ENCODE measurements at regions not wholly inside any gene's neighbourhood (a gene's known extent, or its start where the extent isn't known, plus 50 kb on each side); places are given as distances from the start of the nearest gene placed in this dataset.
A peak's percentile ranks its signal among the peaks of the same experiment; 100 is the strongest.

- no peak overlapping the region for H3K27ac ChIP-seq (ENCODE audit: extremely low read depth, low read depth, low read length)
- H4K20me1 ChIP-seq (replicated peaks; ENCODE audit: control insufficient read depth, insufficient read depth, low read length): no peaks in the 10 kb centered on the region
- H3K4me1 ChIP-seq (replicated peaks in 1 of 2; ENCODE audit: control insufficient read depth in 2 of 2, insufficient read depth in 2 of 2, low read length in 2 of 2): no peaks in the 10 kb centered on the region
- no peak overlapping the region for H3K9ac ChIP-seq (ENCODE audit: insufficient read depth in 1 of 2, low read depth in 2 of 2, low read length in 2 of 2)
- WGBS (ENCODE audit: insufficient coverage, low coverage, missing lambda C conversion rate): 0% methylated on average over 3 of the region's 3 CpGs
- no peaks in the 10 kb centered on the region; a peak in 1 of 5 replicates for H3K27me3 ChIP-seq (ENCODE audit: control insufficient read depth in 2 of 2, insufficient read depth in 2 of 2, low read length in 2 of 2)
- DNase-seq (ENCODE audit: extremely low read depth in 1 of 4, low spot score in 3 of 4) (no peak), ATAC-seq (no peak), FAIRE-seq (no peak)
- H3K4me2 ChIP-seq (ENCODE audit: insufficient read depth, low read length): no peak overlapping the region
- no peak overlapping the region for H2AFZ ChIP-seq (ENCODE audit: low read depth, low read length)
- no peaks in the 10 kb centered on the region for H3K79me2 ChIP-seq (ENCODE audit: control insufficient read depth, insufficient read depth, low read length)
- no peaks in the 10 kb centered on the region for H3K36me3 ChIP-seq (ENCODE audit: control insufficient read depth, insufficient read depth, low read length)
- TF ChIP-seq CEBPG (CRISPR knock-in tag; IDR thresholded peaks at IDR 0.05): no peak
- TF ChIP-seq CEBPG (tag; conservative IDR thresholded peaks at IDR 0.05 in 1 of 2, IDR thresholded peaks at IDR 0.05 in 1 of 2): peak; percentile 28 to 90; a peak in 2 of 4 replicates
- no peak for TF ChIP-seq POLR2B (IDR thresholded peaks at IDR 0.05; ENCODE audit: low read depth, partially characterized antibody)
- peak; percentile 64 for TF ChIP-seq CEBPB (tag; IDR thresholded peaks at IDR 0.05)
- no peak overlapping the region for H3K4me3 ChIP-seq
- in situ Hi-C loops (cut with MboI) (no loop called here), intact Hi-C loops (cut with micrococcal nuclease) (no loop called here)
- ChIA-PET POLR2A (no interaction called here), CTCF (ENCODE audit: low intra/inter-chr PET ratio) (no interaction called here)
- H3K9me1 ChIP-seq (ENCODE audit: control insufficient read depth, insufficient read depth, low read length): no peaks in the 10 kb centered on the region
- BruUV-seq (replicated peaks): no TSS peak
- H3K9me3 ChIP-seq (replicated peaks; ENCODE audit: control insufficient read depth, insufficient read depth, low read depth, low read length): no peaks in the 10 kb centered on the region
These were observed 254.1 kb downstream of the SUCLG1 start for GRCh38 chr2:84204995-84205394.

- Histone ChIP-seq H3K79me2 (ENCODE audit: control insufficient read depth, insufficient read depth, low read length) (no peaks in the 10 kb centered on the region), H3K27ac (ENCODE audit: extremely low read depth, low read depth, low read length) (no peak overlapping the region), H3K4me1 (replicated peaks in 1 of 2; ENCODE audit: control insufficient read depth in 2 of 2, insufficient read depth in 2 of 2, low read length in 2 of 2) (no peaks in the 10 kb centered on the region), H3K9me3 (replicated peaks; ENCODE audit: control insufficient read depth, insufficient read depth, low read depth, low read length) (no peaks in the 10 kb centered on the region), H2AFZ (ENCODE audit: low read depth, low read length) (no peak overlapping the region), H3K36me3 (ENCODE audit: control insufficient read depth, insufficient read depth, low read length) (no peaks in the 10 kb centered on the region), H3K4me3 (no peak overlapping the region), H4K20me1 (replicated peaks; ENCODE audit: control insufficient read depth, insufficient read depth, low read length) (no peaks in the 10 kb centered on the region), H3K9ac (ENCODE audit: insufficient read depth in 1 of 2, low read depth in 2 of 2, low read length in 2 of 2) (no peak overlapping the region), H3K27me3 (ENCODE audit: control insufficient read depth in 2 of 2, insufficient read depth in 2 of 2, low read length in 2 of 2) (no peaks in the 10 kb centered on the region; a peak in 1 of 5 replicates), H3K9me1 (ENCODE audit: control insufficient read depth, insufficient read depth, low read length) (no peaks in the 10 kb centered on the region), H3K4me2 (ENCODE audit: insufficient read depth, low read length) (no peak overlapping the region)
- TF ChIP-seq DIDO1 (tag; IDR thresholded peaks at IDR 0.05; ENCODE audit: low read depth) (no peak), ZNF668 (CRISPR knock-in tag; IDR thresholded peaks at IDR 0.05) (no peak), KHSRP (IDR thresholded peaks at IDR 0.05) (no peak), SIRT6 (IDR thresholded peaks at IDR 0.05; ENCODE audit: low read depth, low read length) (no peak), GTF2B (IDR thresholded peaks at IDR 0.05; ENCODE audit: extremely low read depth, insufficient read length) (no peak), ZNF24 (IDR thresholded peaks at IDR 0.05) (no peak), IFI16 (CRISPR knock-in tag; IDR thresholded peaks at IDR 0.05) (no peak), MLX (CRISPR knock-in tag; conservative IDR thresholded peaks at IDR 0.05) (no peak), HMGN3 (IDR thresholded peaks at IDR 0.05; ENCODE audit: borderline replicate concordance, extremely low read depth, insufficient read length, low read depth, low read length) (no peak), ID3 (CRISPR knock-in tag; IDR thresholded peaks at IDR 0.05) (no peak), ID3 (tag; IDR thresholded peaks at IDR 0.05) (no peak)
- intact Hi-C loops (cut with micrococcal nuclease): no loop called here
- BruUV-seq (replicated peaks): no TSS peak
- WGBS (ENCODE audit: insufficient coverage, low coverage, missing lambda C conversion rate): 0% methylated on average over 4 of the region's 4 CpGs
- no peak for ATAC-seq
- ChIA-PET POLR2A (no interaction called here), CTCF (ENCODE audit: low intra/inter-chr PET ratio) (no interaction called here)
- in situ Hi-C loops (cut with MboI): no loop called here
- no peak for DNase-seq (ENCODE audit: extremely low read depth in 1 of 4, low spot score in 3 of 4)
- no peak for FAIRE-seq
These were observed 256.9 kb downstream of the SUCLG1 start for GRCh38 chr2:84202166-84202565.
